Activated CD4-positive, alpha-beta memory T cell treated with anti-CD3 and anti-CD28 coated beads, Interleukin-2, amount 10 ng/mL, durations not matched to agents 7 days and 5 days (primary cell): ENCODE measurements at regions not wholly inside any gene's neighbourhood (a gene's known extent, or its start where the extent isn't known, plus 50 kb on each side); places are given as distances from the start of the nearest gene placed in this dataset.

Experiments
- CTCF ChIA-PET: fragments of 350-600 bp; sonication (Branson Sonifier 250); formaldehyde crosslinking; loops from one replicate; lab custom pipeline; 2021; ENCODE audit warnings: antibody characterized with exemption, inconsistent platforms; lab: Charles Lee
- POLR2A ChIA-PET: fragments of 350-600 bp; sonication (Branson Sonifier 250); formaldehyde crosslinking; loops from one replicate; lab custom pipeline; 2021; ENCODE audit warnings: antibody characterized with exemption; lab: Charles Lee
- DNase-seq: peaks from one replicate; pipeline ENCODE4 v3.0.0-alpha.2; 2020
- H3K27ac Mint-ChIP-seq: one replicate; pipeline ENCODE4 v1.8.0; 2021; ENCODE audit warnings: mild to moderate bottlenecking, mixed read lengths
- H3K27me3 Mint-ChIP-seq: one replicate; pipeline ENCODE4 v1.8.0; 2021; ENCODE audit warnings: mixed read lengths
- H3K36me3 Mint-ChIP-seq: one replicate; pipeline ENCODE4 v1.8.0; 2021; ENCODE audit warnings: low read depth, mixed read lengths
- H3K4me1 Mint-ChIP-seq: one replicate; pipeline ENCODE4 v1.8.0; 2021; ENCODE audit warnings: mixed read lengths
- H3K4me3 Mint-ChIP-seq: one replicate; pipeline ENCODE4 v1.8.0; 2021; ENCODE audit warnings: mild to moderate bottlenecking, mixed read lengths
- H3K9me3 Mint-ChIP-seq: one replicate; pipeline ENCODE4 v1.8.0; 2021; ENCODE audit warnings: mixed read lengths

- H3K9me3 Mint-ChIP-seq: no peaks in the 10 kb centered on the region
- no peak for DNase-seq
- no peak overlapping the region for H3K4me3 Mint-ChIP-seq
- CTCF ChIA-PET: interaction anchor here (0.5 kb wide), 1 partner anchor 297 kb away, joined by 3 read pairs; no protein-coding TSS in a partner anchor
- no peaks in the 10 kb centered on the region for H3K4me1 Mint-ChIP-seq
- H3K36me3 Mint-ChIP-seq: no peaks in the 10 kb centered on the region
- H3K27me3 Mint-ChIP-seq: no peaks in the 10 kb centered on the region
- POLR2A ChIA-PET: no interaction called here
- H3K27ac Mint-ChIP-seq: no peak overlapping the region
Observed at GRCh38 chr1:65486613-65487012, 66.1 kb downstream of the LEPR start.

- no peak overlapping the region for H3K4me3 Mint-ChIP-seq
- H3K27me3 Mint-ChIP-seq: no peaks in the 10 kb centered on the region
- H3K9me3 Mint-ChIP-seq: no peaks in the 10 kb centered on the region
- no peak for DNase-seq
- no peaks in the 10 kb centered on the region for H3K4me1 Mint-ChIP-seq
- H3K36me3 Mint-ChIP-seq: no peaks in the 10 kb centered on the region
- CTCF ChIA-PET: no interaction called here
- no peak overlapping the region for H3K27ac Mint-ChIP-seq
- POLR2A ChIA-PET: no interaction called here
Observed at GRCh38 chr1:65489481-65489880, 69.0 kb downstream of the LEPR start.

GRCh38 chr1:65490231-65491009, 70.0 kb downstream of the LEPR start:
- no peaks in the 10 kb centered on the region for H3K36me3 Mint-ChIP-seq
- H3K27ac Mint-ChIP-seq: no peak overlapping the region
- no peak for DNase-seq
- ChIA-PET CTCF (no interaction called here), POLR2A (no interaction called here)
- no peaks in the 10 kb centered on the region for H3K27me3 Mint-ChIP-seq
- H3K4me3 Mint-ChIP-seq: no peak overlapping the region
- H3K9me3 Mint-ChIP-seq: no peaks in the 10 kb centered on the region
- no peaks in the 10 kb centered on the region for H3K4me1 Mint-ChIP-seq

- Mint-ChIP-seq H3K9me3 (no peaks in the 10 kb centered on the region), H3K4me3 (no peak overlapping the region), H3K27ac (no peak overlapping the region), H3K36me3 (no peaks in the 10 kb centered on the region), H3K27me3 (no peaks in the 10 kb centered on the region), H3K4me1 (no peaks in the 10 kb centered on the region)
- ChIA-PET CTCF (interaction anchor here (1.2 kb wide), 1 partner anchor 53 kb away, joined by 3 read pairs; no protein-coding TSS in a partner anchor), POLR2A (no interaction called here)
- no peak for DNase-seq
Observed at GRCh38 chr1:65491472-65491871, 71.0 kb downstream of the LEPR start.

GRCh38 chr1:65493802-65494201, 73.3 kb downstream of the LEPR start:
- DNase-seq: no peak
- Mint-ChIP-seq H3K4me3 (no peak overlapping the region), H3K27me3 (no peaks in the 10 kb centered on the region), H3K9me3 (no peaks in the 10 kb centered on the region), H3K36me3 (no peaks in the 10 kb centered on the region), H3K4me1 (no peaks in the 10 kb centered on the region), H3K27ac (no peak overlapping the region)
- ChIA-PET POLR2A (no interaction called here), CTCF (no interaction called here)

- no peak for DNase-seq
- Mint-ChIP-seq H3K36me3 (no peaks in the 10 kb centered on the region), H3K4me1 (no peaks in the 10 kb centered on the region), H3K27ac (no peak overlapping the region), H3K9me3 (no peaks in the 10 kb centered on the region), H3K27me3 (no peaks in the 10 kb centered on the region), H3K4me3 (no peak overlapping the region)
- POLR2A ChIA-PET: no interaction called here
- CTCF ChIA-PET: no interaction called here
Observed at GRCh38 chr1:65494671-65495070, 74.2 kb downstream of the LEPR start.

GRCh38 chr1:65495137-65495536, 74.7 kb downstream of the LEPR start:
- ChIA-PET CTCF (no interaction called here), POLR2A (no interaction called here)
- H3K27me3 Mint-ChIP-seq: no peaks in the 10 kb centered on the region
- no peaks in the 10 kb centered on the region for H3K36me3 Mint-ChIP-seq
- no peaks in the 10 kb centered on the region for H3K9me3 Mint-ChIP-seq
- no peak overlapping the region for H3K4me3 Mint-ChIP-seq
- no peak for DNase-seq
- no peak overlapping the region for H3K27ac Mint-ChIP-seq
- no peaks in the 10 kb centered on the region for H3K4me1 Mint-ChIP-seq

GRCh38 chr1:65497256-65497830, 76.9 kb downstream of the LEPR start:
- no peaks in the 10 kb centered on the region for H3K36me3 Mint-ChIP-seq
- no peaks in the 10 kb centered on the region for H3K27me3 Mint-ChIP-seq
- H3K4me3 Mint-ChIP-seq: no peak overlapping the region
- CTCF ChIA-PET: no interaction called here
- no peak overlapping the region for H3K27ac Mint-ChIP-seq
- H3K4me1 Mint-ChIP-seq: no peaks in the 10 kb centered on the region
- POLR2A ChIA-PET: no interaction called here
- DNase-seq: no peak
- no peaks in the 10 kb centered on the region for H3K9me3 Mint-ChIP-seq

GRCh38 chr1:65503427-65503826, 83.0 kb downstream of the LEPR start:
- no peaks in the 10 kb centered on the region for H3K36me3 Mint-ChIP-seq
- no peak for DNase-seq
- H3K4me3 Mint-ChIP-seq: no peak overlapping the region
- H3K9me3 Mint-ChIP-seq: no peaks in the 10 kb centered on the region
- ChIA-PET POLR2A (no interaction called here), CTCF (no interaction called here)
- no peak overlapping the region for H3K27ac Mint-ChIP-seq
- no peaks in the 10 kb centered on the region for H3K27me3 Mint-ChIP-seq
- no peaks in the 10 kb centered on the region for H3K4me1 Mint-ChIP-seq

GRCh38 chr1:65504263-65504662, 83.8 kb downstream of the LEPR start:
- H3K4me1 Mint-ChIP-seq: no peaks in the 10 kb centered on the region

GRCh38 chr1:65505547-65506300, 85.3 kb downstream of the LEPR start:
- Mint-ChIP-seq H3K36me3 (no peaks in the 10 kb centered on the region), H3K4me1 (no peaks in the 10 kb centered on the region), H3K9me3 (no peaks in the 10 kb centered on the region), H3K27ac (no peak overlapping the region), H3K27me3 (no peaks in the 10 kb centered on the region), H3K4me3 (no peak overlapping the region)
- no peak for DNase-seq
- POLR2A ChIA-PET: no interaction called here
- CTCF ChIA-PET: interaction anchor here (0.6 kb wide), 1 partner anchor 246 kb away, joined by 3 read pairs; no protein-coding TSS in a partner anchor

More at GRCh38 chr1:65504263-65504662, 83.8 kb downstream of the LEPR start:
- DNase-seq: no peak
- no peaks in the 10 kb centered on the region for H3K27me3 Mint-ChIP-seq
- ChIA-PET POLR2A (no interaction called here), CTCF (no interaction called here)
- H3K36me3 Mint-ChIP-seq: no peaks in the 10 kb centered on the region
- H3K27ac Mint-ChIP-seq: no peak overlapping the region
- H3K4me3 Mint-ChIP-seq: no peak overlapping the region
- H3K9me3 Mint-ChIP-seq: no peaks in the 10 kb centered on the region

- no peak for DNase-seq
- Mint-ChIP-seq H3K27ac (no peak overlapping the region), H3K9me3 (no peaks in the 10 kb centered on the region), H3K36me3 (no peaks in the 10 kb centered on the region), H3K27me3 (no peaks in the 10 kb centered on the region), H3K4me3 (no peak overlapping the region), H3K4me1 (no peaks in the 10 kb centered on the region)
- ChIA-PET POLR2A (no interaction called here), CTCF (no interaction called here)
Observed at GRCh38 chr1:65508051-65508450, 87.6 kb downstream of the LEPR start.

GRCh38 chr1:65509912-65510680, 89.6 kb downstream of the LEPR start:
- Mint-ChIP-seq H3K9me3 (no peaks in the 10 kb centered on the region), H3K4me3 (no peak overlapping the region), H3K36me3 (no peaks in the 10 kb centered on the region), H3K4me1 (no peaks in the 10 kb centered on the region), H3K27ac (no peak overlapping the region), H3K27me3 (no peaks in the 10 kb centered on the region)
- CTCF ChIA-PET: no interaction called here
- POLR2A ChIA-PET: no interaction called here
- no peak for DNase-seq
